Ascending aorta (tissue), 2 donors: ENCODE measurements at regions not wholly inside any gene's neighbourhood (a gene's known extent, or its start where the extent isn't known, plus 50 kb on each side); places are given as distances from the start of the nearest gene placed in this dataset.

Experiments
- DNase-seq, 2 donors: peaks; one replicate each; pipeline ENCODE4 v3.0.0-alpha.2; 2019; ENCODE audit warnings: low spot score in 2 of 2
- H3K27ac ChIP-seq, 2 donors: fragments of 200-600 bp; sonication (generic); one replicate each; pipeline ENCODE4 v1.5.1; 2016 to 2017; ENCODE audit warnings: mild to moderate bottlenecking in 1 of 2
- H3K27me3 ChIP-seq: fragments of 200-600 bp; sonication (generic); one replicate; pipeline ENCODE4 v1.5.1; 2017
- H3K36me3 ChIP-seq, 2 donors: fragments of 200-600 bp; sonication (generic); one replicate each; pipeline ENCODE4 v1.5.1; 2016
- H3K4me1 ChIP-seq, 2 donors: fragments of 200-600 bp; sonication (generic); one replicate each; pipeline ENCODE4 v1.5.1; 2016 to 2017; ENCODE audit warnings: mild to moderate bottlenecking in 1 of 2
- H3K4me3 ChIP-seq, 2 donors: fragments of 200-600 bp; sonication (generic); one replicate each; pipeline ENCODE4 v1.5.1; 2016 to 2017; ENCODE audit warnings: mild to moderate bottlenecking in 1 of 2
- H3K9me3 ChIP-seq, 2 donors: fragments of 200-600 bp; sonication (generic); one replicate each; pipeline ENCODE4 v1.5.1; 2016
- CTCF ChIP-seq, 3 experiments: fragments of 200-600 bp in 2 of 3; fragments of 450-650 bp in 1 of 3; sonication (generic) in 2 of 3; IDR thresholded peaks; one replicate each; pipeline ENCODE4 v1.5.1; 2016 to 2019; ENCODE audit warnings: antibody characterized with exemption in 3 of 3, mild to moderate bottlenecking in 1 of 3, moderate library complexity in 1 of 3
- intact Hi-C: fragments of 100-400 bp; cut with DNase I; formaldehyde crosslinking; loops from one replicate; pipeline ENCODE4 v1.15.1; 2023

GRCh38 chr16:73997340-73997711 lies 299.3 kb upstream of the PSMD7 start:
- Histone ChIP-seq H3K4me1 (no peaks in the 10 kb centered on the region), H3K4me3 (no peak overlapping the region), H3K27ac (no peak overlapping the region), H3K27me3 (no peaks in the 10 kb centered on the region), H3K36me3 (no peaks in the 10 kb centered on the region), H3K9me3 (no peaks in the 10 kb centered on the region)
- DNase-seq, result no peak
- TF ChIP-seq CTCF (IDR thresholded peaks at IDR 0.05), result no peak
- intact Hi-C loops, result no loop called here

- intact Hi-C loops, result no loop called here
- no peak for DNase-seq
- Histone ChIP-seq H3K4me1 (no peaks in the 10 kb centered on the region), H3K36me3 (no peaks in the 10 kb centered on the region), H3K9me3 (no peaks in the 10 kb centered on the region), H3K27ac (no peak overlapping the region), H3K27me3 (no peaks in the 10 kb centered on the region), H3K4me3 (no peak overlapping the region)
- no peak for TF ChIP-seq CTCF (IDR thresholded peaks at IDR 0.05)
Observed at GRCh38 chr16:73996624-73997339, 299.8 kb upstream of the PSMD7 start.

GRCh38 chr16:73993878-73994277 lies 302.7 kb upstream of the PSMD7 start:
- Histone ChIP-seq H3K36me3 (no peaks in the 10 kb centered on the region), H3K9me3 (no peaks in the 10 kb centered on the region), H3K27me3 (no peaks in the 10 kb centered on the region), H3K4me1 (no peaks in the 10 kb centered on the region), H3K27ac (no peak overlapping the region), H3K4me3 (no peak overlapping the region)
- no peak for DNase-seq
- intact Hi-C loops, result no loop called here
- no peak for TF ChIP-seq CTCF (IDR thresholded peaks at IDR 0.05)

- H3K36me3 ChIP-seq, result no peaks in the 10 kb centered on the region
- no peak for DNase-seq
- no peak for TF ChIP-seq CTCF (IDR thresholded peaks at IDR 0.05)
- peaks cover 0 to 3% of the 10 kb centered on the region in 2 donors for H3K9me3 ChIP-seq
- intact Hi-C loops, result no loop called here
- no peaks in the 10 kb centered on the region for H3K4me1 ChIP-seq
- H3K4me3 ChIP-seq, result no peak overlapping the region
- H3K27me3 ChIP-seq, result no peaks in the 10 kb centered on the region
- H3K27ac ChIP-seq, result no peak overlapping the region
Observed at GRCh38 chr16:73978407-73978784, 318.2 kb upstream of the PSMD7 start.

GRCh38 chr16:73976644-73977043 lies 320.0 kb upstream of the PSMD7 start:
- intact Hi-C loops, result no loop called here
- Histone ChIP-seq H3K4me1 (no peaks in the 10 kb centered on the region), H3K4me3 (no peak overlapping the region), H3K36me3 (no peaks in the 10 kb centered on the region), H3K27ac (no peak overlapping the region), H3K9me3 (no peaks in the 10 kb centered on the region), H3K27me3 (no peaks in the 10 kb centered on the region)
- TF ChIP-seq CTCF (IDR thresholded peaks at IDR 0.05), result no peak
- no peak for DNase-seq

- intact Hi-C loops, result no loop called here
Observed at GRCh38 chr16:73973174-73973573, 323.4 kb upstream of the PSMD7 start.

More at GRCh38 chr16:73973174-73973573, 323.4 kb upstream of the PSMD7 start:
- Histone ChIP-seq H3K36me3 (no peaks in the 10 kb centered on the region), H3K27ac (no peak overlapping the region), H3K4me3 (no peak overlapping the region), H3K9me3 (no peaks in the 10 kb centered on the region), H3K27me3 (no peaks in the 10 kb centered on the region), H3K4me1 (no peaks in the 10 kb centered on the region)
- no peak for TF ChIP-seq CTCF (IDR thresholded peaks at IDR 0.05)
- DNase-seq, result no peak
